Activated B cell treated with CpG ODN at 0.5 μM for 24 hours (primary cell): ENCODE measurements at regions not wholly inside any gene's neighbourhood (a gene's known extent, or its start where the extent isn't known, plus 50 kb on each side); places are given as distances from the start of the nearest gene placed in this dataset.

Source experiments
- ATAC-seq: fragments of 200-7000 bp; cut with Tn5 transposase; one replicate; pipeline ENCODE4 v1.10.0; 2021; ENCODE audit warnings: low read depth, mild to moderate bottlenecking, moderate library complexity
- CTCF ChIA-PET: fragments of 350-600 bp; sonication (Branson Sonifier 250); formaldehyde crosslinking; loops from one replicate; lab custom pipeline; 2021; ENCODE audit warnings: antibody characterized with exemption; lab: Charles Lee
- POLR2A ChIA-PET: fragments of 350-600 bp; sonication (Branson Sonifier 250); formaldehyde crosslinking; loops from one replicate; lab custom pipeline; 2021; ENCODE audit warnings: antibody characterized with exemption; lab: Charles Lee
- DNase-seq: peaks from one replicate; pipeline ENCODE4 v3.0.0; 2022
- H3K27ac Mint-ChIP-seq: one replicate; pipeline ENCODE4 v1.8.0; 2020; ENCODE audit warnings: mixed read lengths
- H3K27me3 Mint-ChIP-seq: one replicate; pipeline ENCODE4 v1.8.0; 2021; ENCODE audit warnings: mixed read lengths
- H3K36me3 Mint-ChIP-seq: one replicate; pipeline ENCODE4 v1.8.0; 2021; ENCODE audit warnings: low read depth, mixed read lengths
- H3K4me1 Mint-ChIP-seq: one replicate; pipeline ENCODE4 v1.8.0; 2021; ENCODE audit warnings: mixed read lengths
- H3K4me3 Mint-ChIP-seq: one replicate; pipeline ENCODE4 v1.8.0; 2020; ENCODE audit warnings: mild to moderate bottlenecking, mixed read lengths
- H3K9me3 Mint-ChIP-seq: one replicate; pipeline ENCODE4 v1.8.0; 2020; ENCODE audit warnings: mixed read lengths
- CTCF ChIP-seq: fragments of 200-600 bp; IDR thresholded peaks from one replicate; pipeline ENCODE4 v1.8.0; 2022; ENCODE audit warnings: antibody characterized with exemption, mild to moderate bottlenecking
- intact Hi-C: fragments of 100-400 bp; cut with micrococcal nuclease; formaldehyde crosslinking; loops from one replicate; pipeline ENCODE4 v1.15.1; 2024

GRCh38 chr3:164498917-164499316, 579.4 kb downstream of the SI start:
- intact Hi-C loops: no loop called here
- no peaks in the 10 kb centered on the region for H3K4me1 Mint-ChIP-seq
- POLR2A ChIA-PET: no interaction called here
- H3K27me3 Mint-ChIP-seq: no peaks in the 10 kb centered on the region
- ATAC-seq (no peak), DNase-seq (no peak)
- CTCF ChIA-PET: no interaction called here
- H3K9me3 Mint-ChIP-seq: peaks cover 8% of the 10 kb centered on the region
- H3K4me3 Mint-ChIP-seq: no peak overlapping the region
- TF ChIP-seq CTCF: no peak
- H3K27ac Mint-ChIP-seq: no peak overlapping the region
- H3K36me3 Mint-ChIP-seq: no peaks in the 10 kb centered on the region

- no peak for ATAC-seq
- no peak for DNase-seq
- Mint-ChIP-seq H3K27me3 (no peaks in the 10 kb centered on the region), H3K4me1 (no peaks in the 10 kb centered on the region), H3K9me3 (no peaks in the 10 kb centered on the region), H3K36me3 (no peaks in the 10 kb centered on the region), H3K27ac (no peak overlapping the region), H3K4me3 (no peak overlapping the region)
- ChIA-PET CTCF (no interaction called here), POLR2A (no interaction called here)
- TF ChIP-seq CTCF: no peak
- intact Hi-C loops: no loop called here
Measured at GRCh38 chr3:164488893-164489292, 589.4 kb downstream of the SI start.

- Mint-ChIP-seq H3K27ac (no peak overlapping the region), H3K4me3 (no peak overlapping the region), H3K27me3 (no peaks in the 10 kb centered on the region), H3K9me3 (peaks cover 3% of the 10 kb centered on the region), H3K4me1 (no peaks in the 10 kb centered on the region), H3K36me3 (no peaks in the 10 kb centered on the region)
- ATAC-seq: no peak
- POLR2A ChIA-PET: no interaction called here
- CTCF ChIA-PET: no interaction called here
- no peak for TF ChIP-seq CTCF
- intact Hi-C loops: no loop called here
- no peak for DNase-seq
Measured at GRCh38 chr3:164486150-164486549, 592.1 kb downstream of the SI start.

- Mint-ChIP-seq H3K36me3 (no peaks in the 10 kb centered on the region), H3K27me3 (no peaks in the 10 kb centered on the region), H3K4me1 (no peaks in the 10 kb centered on the region), H3K9me3 (peaks cover 5% of the 10 kb centered on the region), H3K4me3 (no peak overlapping the region), H3K27ac (no peak overlapping the region)
- no peak for TF ChIP-seq CTCF
- DNase-seq (no peak), ATAC-seq (no peak)
- CTCF ChIA-PET: no interaction called here
- intact Hi-C loops: no loop called here
- POLR2A ChIA-PET: no interaction called here
Measured at GRCh38 chr3:164479978-164480377, 598.3 kb downstream of the SI start.

- ATAC-seq: no peak
- DNase-seq: no peak
- no peaks in the 10 kb centered on the region for H3K4me1 Mint-ChIP-seq
- H3K36me3 Mint-ChIP-seq: no peaks in the 10 kb centered on the region
- no peak for TF ChIP-seq CTCF
- no peak overlapping the region for H3K27ac Mint-ChIP-seq
- H3K4me3 Mint-ChIP-seq: no peak overlapping the region
- POLR2A ChIA-PET: no interaction called here
- intact Hi-C loops: no loop called here
- CTCF ChIA-PET: no interaction called here
- H3K27me3 Mint-ChIP-seq: no peaks in the 10 kb centered on the region
- peaks cover 5% of the 10 kb centered on the region for H3K9me3 Mint-ChIP-seq
Measured at GRCh38 chr3:164479406-164479805, 598.9 kb downstream of the SI start.
